PFSK-1 (cell line): ENCODE measurements at regions not wholly inside any gene's neighbourhood (a gene's known extent, or its start where the extent isn't known, plus 50 kb on each side); places are given as distances from the start of the nearest gene placed in this dataset.

Experiments
- FOXP2 ChIP-seq: optimal IDR thresholded peaks from 2 replicates; pipeline ENCODE3; 2011; ENCODE audit warnings: borderline replicate concordance, control low read depth, inconsistent platforms; ENCODE audit not compliant: insufficient read depth; ENCODE audit errors: extremely low read length, extremely low read depth
- POLR2AphosphoS5 ChIP-seq: IDR thresholded peaks from 2 replicates; pipeline ENCODE4 v1.6.1; 2012; ENCODE audit warnings: low read depth, mild to moderate bottlenecking, control low read depth, low read length, moderate library complexity
- SIN3A ChIP-seq: IDR thresholded peaks from 2 replicates; pipeline ENCODE4 v1.6.1; 2012; ENCODE audit warnings: mild to moderate bottlenecking, low read length, moderate library complexity, borderline replicate concordance; ENCODE audit not compliant: insufficient read depth
- TAF1 ChIP-seq: IDR thresholded peaks from 2 replicates; pipeline ENCODE4 v1.6.1; 2012; ENCODE audit warnings: low read length, control low read depth, borderline replicate concordance; ENCODE audit not compliant: insufficient read depth
- TF ChIP-seq, protein P1 (sequence below), 2 experiments: IDR thresholded peaks; 2 replicates each; pipeline versions ENCODE4 v1.6.1 to v1.8.0; 2011 to 2012; ENCODE audit warnings: low read depth in 2 of 2, low read length in 2 of 2, control low read depth in 1 of 2, inconsistent platforms in 1 of 2, mild to moderate bottlenecking in 1 of 2, moderate library complexity in 1 of 2; ENCODE audit not compliant: insufficient read depth in 1 of 2

DNA sequence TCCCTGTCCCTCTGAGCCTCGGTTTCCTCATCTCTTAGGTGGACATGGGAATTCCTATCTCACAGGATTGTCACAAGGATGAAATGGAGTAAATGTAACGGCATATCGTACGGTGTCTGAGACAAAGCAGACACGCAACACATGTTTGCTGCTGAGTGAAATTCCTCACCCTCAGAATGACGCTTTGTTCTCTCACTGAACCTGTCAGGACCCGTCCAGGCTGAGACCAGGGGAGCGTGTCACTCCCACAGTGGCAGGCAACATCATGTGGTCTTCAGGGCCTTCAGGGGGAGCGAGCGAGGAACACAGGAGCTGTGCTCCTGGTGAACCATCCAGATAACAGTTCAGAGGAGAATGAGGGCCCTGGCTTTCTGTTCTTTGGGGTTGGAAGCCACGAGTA, 74.2 kb downstream of the TOMM20 start:
- TF ChIP-seq FOXP2, result no peak
- TF ChIP-seq, protein P1, sequence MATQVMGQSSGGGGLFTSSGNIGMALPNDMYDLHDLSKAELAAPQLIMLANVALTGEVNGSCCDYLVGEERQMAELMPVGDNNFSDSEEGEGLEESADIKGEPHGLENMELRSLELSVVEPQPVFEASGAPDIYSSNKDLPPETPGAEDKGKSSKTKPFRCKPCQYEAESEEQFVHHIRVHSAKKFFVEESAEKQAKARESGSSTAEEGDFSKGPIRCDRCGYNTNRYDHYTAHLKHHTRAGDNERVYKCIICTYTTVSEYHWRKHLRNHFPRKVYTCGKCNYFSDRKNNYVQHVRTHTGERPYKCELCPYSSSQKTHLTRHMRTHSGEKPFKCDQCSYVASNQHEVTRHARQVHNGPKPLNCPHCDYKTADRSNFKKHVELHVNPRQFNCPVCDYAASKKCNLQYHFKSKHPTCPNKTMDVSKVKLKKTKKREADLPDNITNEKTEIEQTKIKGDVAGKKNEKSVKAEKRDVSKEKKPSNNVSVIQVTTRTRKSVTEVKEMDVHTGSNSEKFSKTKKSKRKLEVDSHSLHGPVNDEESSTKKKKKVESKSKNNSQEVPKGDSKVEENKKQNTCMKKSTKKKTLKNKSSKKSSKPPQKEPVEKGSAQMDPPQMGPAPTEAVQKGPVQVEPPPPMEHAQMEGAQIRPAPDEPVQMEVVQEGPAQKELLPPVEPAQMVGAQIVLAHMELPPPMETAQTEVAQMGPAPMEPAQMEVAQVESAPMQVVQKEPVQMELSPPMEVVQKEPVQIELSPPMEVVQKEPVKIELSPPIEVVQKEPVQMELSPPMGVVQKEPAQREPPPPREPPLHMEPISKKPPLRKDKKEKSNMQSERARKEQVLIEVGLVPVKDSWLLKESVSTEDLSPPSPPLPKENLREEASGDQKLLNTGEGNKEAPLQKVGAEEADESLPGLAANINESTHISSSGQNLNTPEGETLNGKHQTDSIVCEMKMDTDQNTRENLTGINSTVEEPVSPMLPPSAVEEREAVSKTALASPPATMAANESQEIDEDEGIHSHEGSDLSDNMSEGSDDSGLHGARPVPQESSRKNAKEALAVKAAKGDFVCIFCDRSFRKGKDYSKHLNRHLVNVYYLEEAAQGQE (IDR thresholded peaks at IDR 0.05; ENCODE audit: insufficient read depth in 1 of 2, low read depth in 2 of 2, low read length in 2 of 2), result no peak
- no peak for TF ChIP-seq POLR2AphosphoS5
- no peak for TF ChIP-seq SIN3A
- TF ChIP-seq TAF1, result no peak

- TF ChIP-seq TAF1 (no peak), FOXP2 (no peak), POLR2AphosphoS5 (no peak), SIN3A (no peak)
- TF ChIP-seq, protein P1 (IDR thresholded peaks at IDR 0.05; ENCODE audit: insufficient read depth in 1 of 2, low read depth in 2 of 2, low read length in 2 of 2), result no peak
Measured at GRCh38 chr1:235052067-235053008, 76.3 kb downstream of the TOMM20 start.

DNA sequence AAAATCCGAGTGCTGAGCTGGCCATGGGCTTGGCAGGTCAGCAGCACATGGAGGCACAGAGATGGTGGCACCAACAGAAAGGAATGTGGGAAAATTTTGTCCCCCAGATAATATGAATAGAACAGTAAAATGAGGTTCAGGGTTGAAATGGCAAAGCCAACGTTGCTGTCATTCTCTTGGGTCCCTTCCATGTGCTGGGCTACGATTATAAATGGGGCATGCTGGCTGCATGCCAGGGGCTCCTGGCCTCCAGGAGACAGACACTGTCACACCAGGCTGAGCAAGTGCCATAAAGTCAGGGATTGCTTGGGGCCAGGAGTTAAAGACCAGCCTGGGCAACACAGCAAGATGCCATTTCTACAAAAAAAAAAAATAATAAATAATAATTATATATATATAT, 77.1 kb downstream of the TOMM20 start:
- no peak for TF ChIP-seq FOXP2
- TF ChIP-seq, protein P1 (IDR thresholded peaks at IDR 0.05; ENCODE audit: insufficient read depth in 1 of 2, low read depth in 2 of 2, low read length in 2 of 2), result no peak
- TF ChIP-seq TAF1, result no peak
- TF ChIP-seq SIN3A, result no peak
- TF ChIP-seq POLR2AphosphoS5, result no peak

- TF ChIP-seq, protein P1 (IDR thresholded peaks at IDR 0.05; ENCODE audit: insufficient read depth in 1 of 2, low read depth in 2 of 2, low read length in 2 of 2), result no peak
- TF ChIP-seq SIN3A (no peak), FOXP2 (no peak), POLR2AphosphoS5 (no peak), TAF1 (no peak)
Measured at GRCh38 chr1:235050911-235051360, 77.7 kb downstream of the TOMM20 start.
